K562 (cell line): ENCODE measurements at regions not wholly inside any gene's neighbourhood (a gene's known extent, or its start where the extent isn't known, plus 50 kb on each side); places are given as distances from the start of the nearest gene placed in this dataset.

Experiments used
- ATF3 ChIP-seq, 2 experiments: fragments of 450-650 bp in 1 of 2; sonication (generic) in 1 of 2; formaldehyde crosslinking in 1 of 2; IDR thresholded peaks in 1 of 2; conservative IDR thresholded peaks in 1 of 2; 2 replicates each; pipeline versions ENCODE4 v1.6.1 to v1.8.1; 2016 to 2023; ENCODE audit warnings: mild to moderate bottlenecking in 2 of 2, moderate library complexity in 2 of 2, inconsistent platforms in 1 of 2, missing genetic modification reagents in 1 of 2
- CREB1 ChIP-seq, 2 experiments: sonication (generic) in 1 of 2; formaldehyde crosslinking in 1 of 2; IDR thresholded peaks; 2 replicates each; pipeline versions ENCODE4 v1.6.1 to v1.8.0; 2012 to 2022; ENCODE audit warnings: inconsistent platforms in 1 of 2, mild to moderate bottlenecking in 1 of 2, missing genetic modification reagents in 1 of 2, moderate library complexity in 1 of 2
- CTCF ChIP-seq, 3 experiments: IDR thresholded peaks in 2 of 3; conservative IDR thresholded peaks in 1 of 3; 2 replicates each; pipeline ENCODE4 v1.5.1; 2011 to 2012; ENCODE audit warnings: low read length in 3 of 3, mild to moderate bottlenecking in 3 of 3, control low read depth in 2 of 3, improper control_type of control experiment in 1 of 3, inconsistent platforms in 1 of 3, low read depth in 1 of 3, mixed read lengths in 1 of 3, moderate library complexity in 1 of 3; ENCODE audit not compliant: insufficient read depth in 2 of 3
- EZH2 ChIP-seq: IDR thresholded peaks from 2 replicates; pipeline ENCODE4 v1.6.1; 2012; ENCODE audit warnings: low read depth, mild to moderate bottlenecking, inconsistent platforms, low read length, borderline replicate concordance
- HCFC1 ChIP-seq: IDR thresholded peaks from 2 replicates; pipeline ENCODE4 v1.6.1; 2012; ENCODE audit warnings: low read depth, low read length, improper control_type of control experiment
- MYC ChIP-seq, 2 experiments: fragments of 250-450 bp in 1 of 2; sonication (Bioruptor Pico) in 1 of 2; IDR thresholded peaks; 2 replicates each; pipeline versions ENCODE4 v1.5.1 to v1.6.1; 2012 to 2021; ENCODE audit warnings: low read depth in 2 of 2, borderline replicate concordance in 1 of 2, improper control_type of control experiment in 1 of 2, low read length in 1 of 2, mild to moderate bottlenecking in 1 of 2, moderate library complexity in 1 of 2
- MYNN ChIP-seq, 2 experiments: sonication (generic); formaldehyde crosslinking in 1 of 2; IDR thresholded peaks; 2 replicates each; pipeline versions ENCODE4 v1.5.0 to v1.6.1; 2016 to 2020; ENCODE audit warnings: antibody characterized with exemption in 1 of 2, missing genetic modification reagents in 1 of 2
- NCOA4 ChIP-seq: fragments of 450-650 bp; IDR thresholded peaks from 2 replicates; pipeline ENCODE4 v1.6.1; 2018; ENCODE audit warnings: mild to moderate bottlenecking; ENCODE audit not compliant: partially characterized antibody
- NR2C2 ChIP-seq, 2 experiments: fragments of 200-800 bp in 1 of 2; sonication (Bioruptor generic) in 1 of 2; sonication (generic) in 1 of 2; formaldehyde crosslinking in 1 of 2; IDR thresholded peaks; 2 replicates each; pipeline versions ENCODE4 v1.6.1 to v1.8.0; 2016 to 2022; ENCODE audit warnings: mild to moderate bottlenecking in 1 of 2, missing compliant biosample characterization in 1 of 2, missing genetic modification characterization in 1 of 2, missing genetic modification reagents in 1 of 2
- OTX1 ChIP-seq: fragments of 450-650 bp; formaldehyde crosslinking; IDR thresholded peaks from 2 replicates; pipeline ENCODE4 v1.4.0; 2022; ENCODE audit warnings: mild to moderate bottlenecking
- ZNF778 ChIP-seq: fragments of 450-650 bp; formaldehyde crosslinking; IDR thresholded peaks from 2 replicates; pipeline ENCODE4 v1.4.0; 2020; ENCODE audit warnings: mild to moderate bottlenecking, moderate library complexity
- TF ChIP-seq, protein P1 (sequence below): fragments of 250-450 bp; sonication (Bioruptor Pico); IDR thresholded peaks from 2 replicates; pipeline ENCODE4 v1.8.0; 2022; ENCODE audit warnings: moderate library complexity, mild to moderate bottlenecking, inconsistent platforms
- TF ChIP-seq, protein P2 (sequence below): sonication (generic); formaldehyde crosslinking; IDR thresholded peaks from 2 replicates; pipeline ENCODE4 v1.8.1; 2023; ENCODE audit warnings: mild to moderate bottlenecking, missing genetic modification reagents
- TF ChIP-seq, protein P3 (sequence below): sonication (generic); formaldehyde crosslinking; IDR thresholded peaks from 2 replicates; pipeline ENCODE4 v1.8.1; 2023; ENCODE audit warnings: missing genetic modification reagents, mild to moderate bottlenecking, borderline replicate concordance

GRCh38 chr21:25383545-25383944, 223.7 kb downstream of the MRPL39 start:
- TF ChIP-seq NR2C2 (CRISPR knock-in tag; IDR thresholded peaks at IDR 0.05) (no peak), NR2C2 (tag; IDR thresholded peaks at IDR 0.05) (no peak), ZNF778 (CRISPR knock-in tag) (no peak), MYNN (IDR thresholded peaks at IDR 0.05) (no peak), MYNN (CRISPR knock-in tag; IDR thresholded peaks at IDR 0.05) (no peak), CREB1 (IDR thresholded peaks at IDR 0.05) (no peak), CREB1 (CRISPR knock-in tag; IDR thresholded peaks at IDR 0.05) (no peak), EZH2 (no peak), NCOA4 (no peak), CTCF (IDR thresholded peaks at IDR 0.05 in 2 of 3, conservative IDR thresholded peaks at IDR 0.05 in 1 of 3; ENCODE audit: insufficient read depth in 2 of 3, low read depth in 1 of 3, low read length in 3 of 3) (no peak), MYC (IDR thresholded peaks at IDR 0.05; ENCODE audit: low read depth, low read length) (no peak), MYC (CRISPR knock-in tag; IDR thresholded peaks at IDR 0.05; ENCODE audit: borderline replicate concordance, low read depth) (no peak), ATF3 (IDR thresholded peaks at IDR 0.05) (no peak), ATF3 (CRISPR knock-in tag; conservative IDR thresholded peaks at IDR 0.05) (no peak), OTX1 (no peak), HCFC1 (no peak)
- TF ChIP-seq, protein P1, sequence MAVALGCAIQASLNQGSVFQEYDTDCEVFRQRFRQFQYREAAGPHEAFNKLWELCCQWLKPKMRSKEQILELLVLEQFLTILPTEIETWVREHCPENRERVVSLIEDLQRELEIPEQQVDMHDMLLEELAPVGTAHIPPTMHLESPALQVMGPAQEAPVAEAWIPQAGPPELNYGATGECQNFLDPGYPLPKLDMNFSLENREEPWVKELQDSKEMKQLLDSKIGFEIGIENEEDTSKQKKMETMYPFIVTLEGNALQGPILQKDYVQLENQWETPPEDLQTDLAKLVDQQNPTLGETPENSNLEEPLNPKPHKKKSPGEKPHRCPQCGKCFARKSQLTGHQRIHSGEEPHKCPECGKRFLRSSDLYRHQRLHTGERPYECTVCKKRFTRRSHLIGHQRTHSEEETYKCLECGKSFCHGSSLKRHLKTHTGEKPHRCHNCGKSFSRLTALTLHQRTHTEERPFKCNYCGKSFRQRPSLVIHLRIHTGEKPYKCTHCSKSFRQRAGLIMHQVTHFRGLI (CRISPR knock-in tag) = no peak
- TF ChIP-seq, protein P2, sequence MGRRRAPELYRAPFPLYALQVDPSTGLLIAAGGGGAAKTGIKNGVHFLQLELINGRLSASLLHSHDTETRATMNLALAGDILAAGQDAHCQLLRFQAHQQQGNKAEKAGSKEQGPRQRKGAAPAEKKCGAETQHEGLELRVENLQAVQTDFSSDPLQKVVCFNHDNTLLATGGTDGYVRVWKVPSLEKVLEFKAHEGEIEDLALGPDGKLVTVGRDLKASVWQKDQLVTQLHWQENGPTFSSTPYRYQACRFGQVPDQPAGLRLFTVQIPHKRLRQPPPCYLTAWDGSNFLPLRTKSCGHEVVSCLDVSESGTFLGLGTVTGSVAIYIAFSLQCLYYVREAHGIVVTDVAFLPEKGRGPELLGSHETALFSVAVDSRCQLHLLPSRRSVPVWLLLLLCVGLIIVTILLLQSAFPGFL (CRISPR knock-in tag) = no peak
- TF ChIP-seq, protein P3, sequence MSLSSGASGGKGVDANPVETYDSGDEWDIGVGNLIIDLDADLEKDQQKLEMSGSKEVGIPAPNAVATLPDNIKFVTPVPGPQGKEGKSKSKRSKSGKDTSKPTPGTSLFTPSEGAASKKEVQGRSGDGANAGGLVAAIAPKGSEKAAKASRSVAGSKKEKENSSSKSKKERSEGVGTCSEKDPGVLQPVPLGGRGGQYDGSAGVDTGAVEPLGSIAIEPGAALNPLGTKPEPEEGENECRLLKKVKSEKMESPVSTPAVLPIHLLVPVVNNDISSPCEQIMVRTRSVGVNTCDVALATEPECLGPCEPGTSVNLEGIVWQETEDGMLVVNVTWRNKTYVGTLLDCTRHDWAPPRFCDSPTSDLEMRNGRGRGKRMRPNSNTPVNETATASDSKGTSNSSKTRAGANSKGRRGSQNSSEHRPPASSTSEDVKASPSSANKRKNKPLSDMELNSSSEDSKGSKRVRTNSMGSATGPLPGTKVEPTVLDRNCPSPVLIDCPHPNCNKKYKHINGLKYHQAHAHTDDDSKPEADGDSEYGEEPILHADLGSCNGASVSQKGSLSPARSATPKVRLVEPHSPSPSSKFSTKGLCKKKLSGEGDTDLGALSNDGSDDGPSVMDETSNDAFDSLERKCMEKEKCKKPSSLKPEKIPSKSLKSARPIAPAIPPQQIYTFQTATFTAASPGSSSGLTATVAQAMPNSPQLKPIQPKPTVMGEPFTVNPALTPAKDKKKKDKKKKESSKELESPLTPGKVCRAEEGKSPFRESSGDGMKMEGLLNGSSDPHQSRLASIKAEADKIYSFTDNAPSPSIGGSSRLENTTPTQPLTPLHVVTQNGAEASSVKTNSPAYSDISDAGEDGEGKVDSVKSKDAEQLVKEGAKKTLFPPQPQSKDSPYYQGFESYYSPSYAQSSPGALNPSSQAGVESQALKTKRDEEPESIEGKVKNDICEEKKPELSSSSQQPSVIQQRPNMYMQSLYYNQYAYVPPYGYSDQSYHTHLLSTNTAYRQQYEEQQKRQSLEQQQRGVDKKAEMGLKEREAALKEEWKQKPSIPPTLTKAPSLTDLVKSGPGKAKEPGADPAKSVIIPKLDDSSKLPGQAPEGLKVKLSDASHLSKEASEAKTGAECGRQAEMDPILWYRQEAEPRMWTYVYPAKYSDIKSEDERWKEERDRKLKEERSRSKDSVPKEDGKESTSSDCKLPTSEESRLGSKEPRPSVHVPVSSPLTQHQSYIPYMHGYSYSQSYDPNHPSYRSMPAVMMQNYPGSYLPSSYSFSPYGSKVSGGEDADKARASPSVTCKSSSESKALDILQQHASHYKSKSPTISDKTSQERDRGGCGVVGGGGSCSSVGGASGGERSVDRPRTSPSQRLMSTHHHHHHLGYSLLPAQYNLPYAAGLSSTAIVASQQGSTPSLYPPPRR = no peak
